ENCODE measurements at regions not wholly inside any gene's neighbourhood (a gene's known extent, or its start where the extent isn't known, plus 50 kb on each side); places are given as distances from the start of the nearest gene placed in this dataset.

- H3K9me3 ChIP-seq, result no peaks in the 10 kb centered on the region
- H3K4me3 ChIP-seq, result no peak overlapping the region
- no peaks in the 10 kb centered on the region for H3K36me3 ChIP-seq
- intact Hi-C loops (cut with DNase I), result no loop called here
- no peaks in the 10 kb centered on the region for H3K27me3 ChIP-seq
- no peak for TF ChIP-seq POLR2A (IDR thresholded peaks at IDR 0.05)
- TF ChIP-seq CTCF (IDR thresholded peaks at IDR 0.05), result no peak
- TF ChIP-seq EP300 (IDR thresholded peaks at IDR 0.05), result no peak
- no peaks in the 10 kb centered on the region for H3K4me1 ChIP-seq (ENCODE audit: insufficient read depth)
- no peak overlapping the region for H3K27ac ChIP-seq
- no peak for DNase-seq
Observed at GRCh38 chr3:31022716-31023115, 128.3 kb upstream of the GADL1 start.

GRCh38 chr3:31025541-31025940, 131.1 kb upstream of the GADL1 start:
- no peak for DNase-seq
- H3K4me1 ChIP-seq (ENCODE audit: insufficient read depth), result no peaks in the 10 kb centered on the region
- H3K27me3 ChIP-seq, result no peaks in the 10 kb centered on the region
- H3K4me3 ChIP-seq, result no peak overlapping the region
- intact Hi-C loops (cut with DNase I), result no loop called here
- no peak for TF ChIP-seq EP300 (IDR thresholded peaks at IDR 0.05)
- no peak for TF ChIP-seq CTCF (IDR thresholded peaks at IDR 0.05)
- no peak for TF ChIP-seq POLR2A (IDR thresholded peaks at IDR 0.05)
- H3K36me3 ChIP-seq, result no peaks in the 10 kb centered on the region
- H3K27ac ChIP-seq, result no peak overlapping the region
- 80 to 89% (median 88%) methylated on average over 2 of the region's 2 CpGs for WGBS, 3 donors
- no peaks in the 10 kb centered on the region for H3K9me3 ChIP-seq

- DNase-seq, result no peak
- Histone ChIP-seq H3K27ac (no peak overlapping the region), H3K36me3 (no peaks in the 10 kb centered on the region), H3K4me1 (ENCODE audit: insufficient read depth) (no peaks in the 10 kb centered on the region), H3K4me3 (no peak overlapping the region), H3K9me3 (no peaks in the 10 kb centered on the region), H3K27me3 (no peaks in the 10 kb centered on the region)
- TF ChIP-seq CTCF (IDR thresholded peaks at IDR 0.05), result no peak
- no peak for TF ChIP-seq POLR2A (IDR thresholded peaks at IDR 0.05)
- no peak for TF ChIP-seq EP300 (IDR thresholded peaks at IDR 0.05)
- intact Hi-C loops (cut with DNase I), result no loop called here
- WGBS, 3 donors, result 92 to 96% (median 93%) methylated on average over 1 of the region's 1 CpG
Observed at GRCh38 chr3:31027191-31027761, 132.8 kb upstream of the GADL1 start.

GRCh38 chr3:31027914-31028313, 133.5 kb upstream of the GADL1 start:
- Histone ChIP-seq H3K36me3 (no peaks in the 10 kb centered on the region), H3K4me1 (ENCODE audit: insufficient read depth) (no peaks in the 10 kb centered on the region), H3K27me3 (no peaks in the 10 kb centered on the region), H3K4me3 (no peak overlapping the region), H3K27ac (no peak overlapping the region), H3K9me3 (no peaks in the 10 kb centered on the region)
- WGBS, 3 donors, result 87 to 96% (median 94%) methylated on average over 2 of the region's 2 CpGs
- no peak for DNase-seq
- TF ChIP-seq POLR2A (IDR thresholded peaks at IDR 0.05) (no peak), CTCF (IDR thresholded peaks at IDR 0.05) (no peak), EP300 (IDR thresholded peaks at IDR 0.05) (no peak)
- intact Hi-C loops (cut with DNase I), result no loop called here
